ENCODE measurements at regions not wholly inside any gene's neighbourhood (a gene's known extent, or its start where the extent isn't known, plus 50 kb on each side); places are given as distances from the start of the nearest gene placed in this dataset.
"Not testable (repeated sequence)": the region's sequence is repeated elsewhere in the genome, so short reads cannot be mapped to it uniquely, and the experiment has no call there.

- Histone ChIP-seq H3K9ac (ENCODE audit: insufficient read depth, low read length) (no peak overlapping the region), H3K27ac (ENCODE audit: insufficient read depth, low read length) (no peak overlapping the region), H3K4me1 (ENCODE audit: control insufficient read depth, extremely low read depth, insufficient read depth, low read length) (no peaks in the 10 kb centered on the region), H3K9me3 (ENCODE audit: control insufficient read depth, insufficient read depth, low read depth, low read length) (no peaks in the 10 kb centered on the region), H4K20me1 (ENCODE audit: control insufficient read depth, extremely low read depth, insufficient read depth, low read length) (no peaks in the 10 kb centered on the region), H3K79me2 (ENCODE audit: control insufficient read depth, insufficient read depth, low read length) (no peaks in the 10 kb centered on the region), H3K4me2 (ENCODE audit: extremely low read depth, insufficient read depth, low read length) (no peak overlapping the region), H3K27me3 (ENCODE audit: control insufficient read depth, insufficient read depth, low read length) (no peaks in the 10 kb centered on the region), H3K36me3 (ENCODE audit: control insufficient read depth, insufficient read depth, low read length) (no peaks in the 10 kb centered on the region), H3K4me3 (replicated peaks in 1 of 4; ENCODE audit: control extremely low read depth in 1 of 4, insufficient read depth in 1 of 4, low read depth in 3 of 4, low read length in 4 of 4) (no peak overlapping the region), H2AFZ (ENCODE audit: low read length) (no peak overlapping the region)
- no peak for TF ChIP-seq EZH2 (IDR thresholded peaks at IDR 0.05; ENCODE audit: low read length, missing control alignments)
- no peak for TF ChIP-seq CTCF (conservative IDR thresholded peaks at IDR 0.05 in 1 of 2, IDR thresholded peaks at IDR 0.05 in 1 of 2; ENCODE audit: low read depth in 1 of 2, low read length in 2 of 2)
- DNase-seq (ENCODE audit: low read depth in 2 of 2) = no peak
Observed at GRCh38 chr1:173364827-173365226, 112.3 kb upstream of the PRDX6 start.

- no peak for TF ChIP-seq CTCF (conservative IDR thresholded peaks at IDR 0.05 in 1 of 2, IDR thresholded peaks at IDR 0.05 in 1 of 2; ENCODE audit: low read depth in 1 of 2, low read length in 2 of 2)
- TF ChIP-seq EZH2 (IDR thresholded peaks at IDR 0.05; ENCODE audit: low read length, missing control alignments) = no peak
Observed at GRCh38 chr1:173365341-173365740, 111.8 kb upstream of the PRDX6 start.

GRCh38 chr1:173367136-173367535 is 110.0 kb upstream of the PRDX6 start:
- DNase-seq (ENCODE audit: low read depth in 2 of 2) = peak in 1 of 2 donors; percentile 51
- TF ChIP-seq CTCF (conservative IDR thresholded peaks at IDR 0.05 in 1 of 2, IDR thresholded peaks at IDR 0.05 in 1 of 2; ENCODE audit: low read depth in 1 of 2, low read length in 2 of 2) (no peak), EZH2 (IDR thresholded peaks at IDR 0.05; ENCODE audit: low read length, missing control alignments) (no peak)
- no peaks in the 10 kb centered on the region for H3K79me2 ChIP-seq (ENCODE audit: control insufficient read depth, insufficient read depth, low read length)

More at GRCh38 chr1:173365341-173365740, 111.8 kb upstream of the PRDX6 start:
- no peak overlapping the region for H3K4me3 ChIP-seq (replicated peaks in 1 of 4; ENCODE audit: control extremely low read depth in 1 of 4, insufficient read depth in 1 of 4, low read depth in 3 of 4, low read length in 4 of 4)
- H3K9me3 ChIP-seq (ENCODE audit: control insufficient read depth, insufficient read depth, low read depth, low read length) = no peaks in the 10 kb centered on the region
- H3K36me3 ChIP-seq (ENCODE audit: control insufficient read depth, insufficient read depth, low read length) = no peaks in the 10 kb centered on the region
- H2AFZ ChIP-seq (ENCODE audit: low read length) = no peak overlapping the region
- no peaks in the 10 kb centered on the region for H3K27me3 ChIP-seq (ENCODE audit: control insufficient read depth, insufficient read depth, low read length)
- no peak overlapping the region for H3K27ac ChIP-seq (ENCODE audit: insufficient read depth, low read length)
- DNase-seq (ENCODE audit: low read depth in 2 of 2) = no peak
- H4K20me1 ChIP-seq (ENCODE audit: control insufficient read depth, extremely low read depth, insufficient read depth, low read length) = no peaks in the 10 kb centered on the region
- no peak overlapping the region for H3K4me2 ChIP-seq (ENCODE audit: extremely low read depth, insufficient read depth, low read length)
- H3K4me1 ChIP-seq (ENCODE audit: control insufficient read depth, extremely low read depth, insufficient read depth, low read length) = no peaks in the 10 kb centered on the region
- H3K79me2 ChIP-seq (ENCODE audit: control insufficient read depth, insufficient read depth, low read length) = no peaks in the 10 kb centered on the region
- no peak overlapping the region for H3K9ac ChIP-seq (ENCODE audit: insufficient read depth, low read length)

GRCh38 chr1:173370586-173370985 is 106.5 kb upstream of the PRDX6 start:
- not testable (repeated sequence) for H4K20me1 ChIP-seq (ENCODE audit: control insufficient read depth, extremely low read depth, insufficient read depth, low read length); H3K27me3 ChIP-seq (ENCODE audit: control insufficient read depth, insufficient read depth, low read length); H3K36me3 ChIP-seq (ENCODE audit: control insufficient read depth, insufficient read depth, low read length); H3K9ac ChIP-seq (ENCODE audit: insufficient read depth, low read length); H2AFZ ChIP-seq (ENCODE audit: low read length); H3K4me2 ChIP-seq (ENCODE audit: extremely low read depth, insufficient read depth, low read length); H3K79me2 ChIP-seq (ENCODE audit: control insufficient read depth, insufficient read depth, low read length); H3K9me3 ChIP-seq (ENCODE audit: control insufficient read depth, insufficient read depth, low read depth, low read length); H3K4me3 ChIP-seq (replicated peaks in 1 of 4; ENCODE audit: control extremely low read depth in 1 of 4, insufficient read depth in 1 of 4, low read depth in 3 of 4, low read length in 4 of 4); H3K27ac ChIP-seq (ENCODE audit: insufficient read depth, low read length); H3K4me1 ChIP-seq (ENCODE audit: control insufficient read depth, extremely low read depth, insufficient read depth, low read length)
- DNase-seq (ENCODE audit: low read depth in 2 of 2) = peak in 1 of 2 donors; percentile 64

More at GRCh38 chr1:173367136-173367535, 110.0 kb upstream of the PRDX6 start:
- Histone ChIP-seq H3K4me3 (replicated peaks in 1 of 4; ENCODE audit: control extremely low read depth in 1 of 4, insufficient read depth in 1 of 4, low read depth in 3 of 4, low read length in 4 of 4) (no peak overlapping the region), H3K36me3 (ENCODE audit: control insufficient read depth, insufficient read depth, low read length) (no peaks in the 10 kb centered on the region), H3K4me2 (ENCODE audit: extremely low read depth, insufficient read depth, low read length) (no peak overlapping the region), H3K9ac (ENCODE audit: insufficient read depth, low read length) (no peak overlapping the region), H3K27me3 (ENCODE audit: control insufficient read depth, insufficient read depth, low read length) (no peaks in the 10 kb centered on the region), H4K20me1 (ENCODE audit: control insufficient read depth, extremely low read depth, insufficient read depth, low read length) (no peaks in the 10 kb centered on the region), H3K27ac (ENCODE audit: insufficient read depth, low read length) (no peak overlapping the region), H3K4me1 (ENCODE audit: control insufficient read depth, extremely low read depth, insufficient read depth, low read length) (no peaks in the 10 kb centered on the region), H3K9me3 (ENCODE audit: control insufficient read depth, insufficient read depth, low read depth, low read length) (no peaks in the 10 kb centered on the region), H2AFZ (ENCODE audit: low read length) (no peak overlapping the region)

- H3K9ac ChIP-seq (ENCODE audit: insufficient read depth, low read length); H3K9me3 ChIP-seq (ENCODE audit: control insufficient read depth, insufficient read depth, low read depth, low read length); H3K4me1 ChIP-seq (ENCODE audit: control insufficient read depth, extremely low read depth, insufficient read depth, low read length); H4K20me1 ChIP-seq (ENCODE audit: control insufficient read depth, extremely low read depth, insufficient read depth, low read length); H3K27me3 ChIP-seq (ENCODE audit: control insufficient read depth, insufficient read depth, low read length); H3K36me3 ChIP-seq (ENCODE audit: control insufficient read depth, insufficient read depth, low read length); H3K4me2 ChIP-seq (ENCODE audit: extremely low read depth, insufficient read depth, low read length); H3K4me3 ChIP-seq (replicated peaks in 1 of 4; ENCODE audit: control extremely low read depth in 1 of 4, insufficient read depth in 1 of 4, low read depth in 3 of 4, low read length in 4 of 4); H3K27ac ChIP-seq (ENCODE audit: insufficient read depth, low read length); H3K79me2 ChIP-seq (ENCODE audit: control insufficient read depth, insufficient read depth, low read length); DNase-seq (ENCODE audit: low read depth in 2 of 2); H2AFZ ChIP-seq (ENCODE audit: low read length): not testable (repeated sequence)
Observed at GRCh38 chr1:173376065-173376464, 101.1 kb upstream of the PRDX6 start.

Data from fibroblast of lung (primary cell).